Upper lobe of right lung (tissue), 1 donor: ENCODE measurements at regions not wholly inside any gene's neighbourhood (a gene's known extent, or its start where the extent isn't known, plus 50 kb on each side); places are given as distances from the start of the nearest gene placed in this dataset.

Experiments used
- ATAC-seq: fragments of 200-7000 bp; cut with Tn5 transposase; one replicate; pipeline ENCODE4 v1.9.1; 2020; ENCODE audit warnings: mild to moderate bottlenecking, moderate library complexity
- DNase-seq: peaks from one replicate; pipeline ENCODE4 v3.0.0-alpha.2; 2020
- H3K27ac ChIP-seq: fragments of 200-600 bp; one replicate; pipeline ENCODE4 v1.8.0; 2022
- H3K27me3 ChIP-seq: fragments of 200-600 bp; one replicate; pipeline ENCODE4 v1.8.0; 2022; ENCODE audit warnings: mild to moderate bottlenecking
- H3K36me3 ChIP-seq: fragments of 200-600 bp; one replicate; pipeline ENCODE4 v1.8.0; 2022
- H3K4me1 ChIP-seq: fragments of 200-600 bp; one replicate; pipeline ENCODE4 v1.8.0; 2022
- H3K4me3 ChIP-seq: fragments of 200-600 bp; one replicate; pipeline ENCODE4 v1.8.0; 2022; ENCODE audit warnings: mild to moderate bottlenecking
- H3K9me3 ChIP-seq: fragments of 200-600 bp; one replicate; pipeline ENCODE4 v1.8.0; 2022
- intact Hi-C: fragments of 100-400 bp; cut with DNase I; formaldehyde crosslinking; loops from one replicate; pipeline ENCODE4 v1.11.0; 2022
- TF ChIP-seq, protein P1 (sequence below): fragments of 200-600 bp; IDR thresholded peaks from one replicate; pipeline ENCODE4 v1.8.0; 2022; ENCODE audit warnings: antibody characterized with exemption
- donor health status: DM: no; HTN: yes; CAD: no; lungs with severe emphysema.

DNA sequence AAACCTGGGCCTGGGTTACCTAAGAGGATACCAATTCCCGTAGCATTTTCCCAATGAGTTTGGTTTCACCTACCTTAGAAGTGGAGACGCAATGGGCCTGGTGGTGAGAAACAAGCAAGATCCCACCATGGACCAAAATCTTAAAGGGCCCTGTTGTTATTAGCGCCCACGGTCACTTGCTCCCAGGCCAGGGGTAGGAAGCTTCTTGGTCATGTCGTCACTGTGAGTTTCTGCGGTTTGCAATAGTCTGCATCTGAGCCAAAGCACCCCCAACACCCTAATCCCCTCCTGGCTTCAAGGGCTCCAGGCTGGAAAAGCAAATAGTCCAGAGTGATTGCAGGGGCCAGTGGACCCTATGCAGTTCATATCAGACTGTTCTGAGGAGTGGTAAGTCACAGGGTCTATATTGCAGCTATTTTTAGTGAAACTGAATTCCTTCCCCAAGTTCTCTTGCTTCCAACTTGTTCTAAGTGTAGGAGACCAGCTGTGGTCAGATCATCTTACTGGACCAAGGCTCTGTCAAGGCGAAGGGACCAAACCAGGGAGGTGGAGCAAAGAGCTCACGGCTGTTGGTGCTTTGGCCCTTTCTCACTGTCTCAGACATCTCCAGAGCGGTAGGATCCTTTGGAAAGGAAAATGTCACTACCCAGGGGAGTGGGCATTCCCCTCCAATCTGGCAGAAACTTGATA, 307.9 kb upstream of the F9 start:
- H3K9me3 ChIP-seq = no peaks in the 10 kb centered on the region
- no peak for DNase-seq
- H3K27ac ChIP-seq = no peak overlapping the region
- no peaks in the 10 kb centered on the region for H3K27me3 ChIP-seq
- no peak for ATAC-seq
- H3K36me3 ChIP-seq = no peaks in the 10 kb centered on the region
- TF ChIP-seq, protein P1, sequence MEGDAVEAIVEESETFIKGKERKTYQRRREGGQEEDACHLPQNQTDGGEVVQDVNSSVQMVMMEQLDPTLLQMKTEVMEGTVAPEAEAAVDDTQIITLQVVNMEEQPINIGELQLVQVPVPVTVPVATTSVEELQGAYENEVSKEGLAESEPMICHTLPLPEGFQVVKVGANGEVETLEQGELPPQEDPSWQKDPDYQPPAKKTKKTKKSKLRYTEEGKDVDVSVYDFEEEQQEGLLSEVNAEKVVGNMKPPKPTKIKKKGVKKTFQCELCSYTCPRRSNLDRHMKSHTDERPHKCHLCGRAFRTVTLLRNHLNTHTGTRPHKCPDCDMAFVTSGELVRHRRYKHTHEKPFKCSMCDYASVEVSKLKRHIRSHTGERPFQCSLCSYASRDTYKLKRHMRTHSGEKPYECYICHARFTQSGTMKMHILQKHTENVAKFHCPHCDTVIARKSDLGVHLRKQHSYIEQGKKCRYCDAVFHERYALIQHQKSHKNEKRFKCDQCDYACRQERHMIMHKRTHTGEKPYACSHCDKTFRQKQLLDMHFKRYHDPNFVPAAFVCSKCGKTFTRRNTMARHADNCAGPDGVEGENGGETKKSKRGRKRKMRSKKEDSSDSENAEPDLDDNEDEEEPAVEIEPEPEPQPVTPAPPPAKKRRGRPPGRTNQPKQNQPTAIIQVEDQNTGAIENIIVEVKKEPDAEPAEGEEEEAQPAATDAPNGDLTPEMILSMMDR = no peak
- intact Hi-C loops = no loop called here
- H3K4me3 ChIP-seq = no peak overlapping the region
- H3K4me1 ChIP-seq = no peaks in the 10 kb centered on the region

DNA sequence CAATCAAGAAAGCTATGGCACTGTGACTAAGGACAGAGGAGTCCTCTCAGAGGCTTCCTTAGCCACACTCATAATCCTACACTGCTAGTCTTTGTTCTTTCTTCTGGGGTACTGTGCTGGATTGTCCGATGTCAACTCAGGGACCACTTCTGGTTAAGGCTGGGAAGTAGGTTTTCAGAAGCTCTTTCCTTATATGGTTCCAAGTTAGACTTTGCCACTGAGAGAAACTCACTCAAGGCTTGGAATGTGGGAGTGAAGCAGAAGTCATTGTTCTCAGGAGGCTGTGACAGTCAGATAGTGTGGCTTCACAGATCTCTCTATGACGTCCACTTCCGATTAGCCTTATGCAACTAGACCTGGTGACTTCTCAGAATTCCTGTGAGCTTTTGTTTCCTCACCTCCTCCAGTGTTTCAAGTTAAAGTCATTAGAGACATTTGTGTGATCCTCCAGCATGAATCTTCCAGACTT, 317.3 kb upstream of the F9 start:
- ATAC-seq = no peak
- H3K36me3 ChIP-seq = no peaks in the 10 kb centered on the region
- intact Hi-C loops = no loop called here
- no peaks in the 10 kb centered on the region for H3K9me3 ChIP-seq
- DNase-seq = no peak
- H3K4me3 ChIP-seq = no peak overlapping the region
- H3K27me3 ChIP-seq = no peaks in the 10 kb centered on the region
- H3K4me1 ChIP-seq = no peaks in the 10 kb centered on the region
- TF ChIP-seq, protein P1 = no peak
- no peak overlapping the region for H3K27ac ChIP-seq

DNA sequence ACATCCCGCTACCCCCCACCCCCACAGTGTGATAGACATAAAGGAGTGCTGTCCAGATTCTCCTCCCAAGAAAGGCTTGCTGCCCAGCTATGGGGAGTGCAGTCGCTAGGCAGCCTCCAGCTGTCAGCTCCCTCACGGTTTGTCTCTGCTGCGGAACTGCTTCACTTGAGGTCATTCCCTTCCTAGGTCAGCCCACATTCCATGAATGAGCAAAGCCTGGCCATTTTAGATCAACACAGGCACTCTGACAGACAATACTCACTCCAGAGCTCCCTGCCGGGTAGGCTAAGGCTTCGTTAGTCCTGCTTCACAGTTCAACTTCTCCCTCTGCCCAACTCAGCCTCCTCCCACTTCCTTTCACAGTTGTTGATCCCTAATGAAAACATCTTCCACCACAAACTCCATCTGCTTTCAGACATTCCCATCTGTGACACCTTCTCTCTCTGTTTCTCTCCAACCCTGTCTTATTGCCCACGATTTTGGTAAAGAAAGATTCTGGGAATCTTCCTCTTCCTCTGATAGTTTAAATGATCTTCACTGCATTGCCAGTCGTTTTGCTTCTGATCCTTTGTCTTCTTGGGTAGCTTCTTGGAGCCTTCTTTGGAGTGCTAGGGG, 318.9 kb upstream of the F9 start:
- Histone ChIP-seq H3K36me3 (no peaks in the 10 kb centered on the region), H3K27me3 (no peaks in the 10 kb centered on the region), H3K9me3 (no peaks in the 10 kb centered on the region), H3K4me1 (no peaks in the 10 kb centered on the region), H3K4me3 (no peak overlapping the region), H3K27ac (no peak overlapping the region)
- TF ChIP-seq, protein P1 = no peak
- ATAC-seq (no peak), DNase-seq (no peak)
- intact Hi-C loops = no loop called here

DNA sequence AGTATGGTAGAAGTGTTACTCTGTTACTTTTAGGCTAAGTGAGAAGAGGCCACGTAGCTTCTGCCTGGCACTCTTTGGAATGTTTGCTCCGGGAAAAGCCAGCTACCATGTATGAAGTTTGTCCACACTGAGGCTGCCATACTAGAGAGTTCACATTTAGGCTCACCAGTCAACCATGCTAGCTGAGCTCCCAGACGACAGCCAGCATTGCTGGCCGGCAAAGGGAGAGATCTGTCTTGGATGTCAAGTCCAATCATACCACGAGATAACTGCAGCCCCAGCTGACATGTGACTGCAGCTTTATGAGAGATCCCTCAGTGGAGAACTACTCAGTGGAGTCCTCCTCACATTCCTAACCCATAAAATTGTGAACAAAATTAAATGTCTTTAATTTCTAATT, 321.2 kb upstream of the F9 start:
- Histone ChIP-seq H3K9me3 (no peaks in the 10 kb centered on the region), H3K4me1 (no peaks in the 10 kb centered on the region), H3K27ac (no peak overlapping the region), H3K27me3 (no peaks in the 10 kb centered on the region), H3K36me3 (no peaks in the 10 kb centered on the region), H3K4me3 (no peak overlapping the region)
- ATAC-seq = no peak
- intact Hi-C loops = no loop called here
- TF ChIP-seq, protein P1 = no peak
- no peak for DNase-seq

DNA sequence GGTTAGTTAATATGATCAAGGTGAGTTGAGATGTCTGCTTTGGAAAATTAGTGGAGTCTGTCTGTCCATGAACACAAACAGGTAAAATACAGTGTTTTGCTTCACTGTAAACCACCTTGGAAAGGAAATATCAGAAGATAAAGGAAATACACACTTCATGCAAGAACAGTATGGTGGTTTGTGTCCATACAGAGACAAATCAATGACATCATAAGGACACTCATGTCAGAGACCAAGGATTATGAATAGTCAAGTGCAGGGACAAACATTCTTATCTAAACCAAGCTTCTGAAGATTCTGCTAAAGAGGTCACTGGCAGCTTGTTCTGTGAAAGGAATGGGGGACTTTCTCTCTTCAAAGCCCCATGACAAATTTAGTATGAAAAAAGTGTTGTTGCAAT, 322.9 kb upstream of the F9 start:
- intact Hi-C loops = no loop called here
- no peak for ATAC-seq
- H3K27me3 ChIP-seq = no peaks in the 10 kb centered on the region

More for the DNA sequence above, 322.9 kb upstream of the F9 start:
- TF ChIP-seq, protein P1 = no peak
- Histone ChIP-seq H3K4me1 (no peaks in the 10 kb centered on the region), H3K27ac (no peak overlapping the region), H3K4me3 (no peak overlapping the region), H3K36me3 (no peaks in the 10 kb centered on the region), H3K9me3 (no peaks in the 10 kb centered on the region)
- no peak for DNase-seq
